K562 (cell line): ENCODE measurements at regions not wholly inside any gene's neighbourhood (a gene's known extent, or its start where the extent isn't known, plus 50 kb on each side); places are given as distances from the start of the nearest gene placed in this dataset.

Experiments used
- BACH1 ChIP-seq: fragments of 200-800 bp; sonication (Bioruptor generic); IDR thresholded peaks from 2 replicates; pipeline ENCODE4 v1.6.1; 2016; ENCODE audit warnings: missing genetic modification characterization, missing compliant biosample characterization
- CBFA2T2 ChIP-seq: fragments of 450-650 bp; conservative IDR thresholded peaks from 2 replicates; pipeline ENCODE4 v1.6.1; 2017; ENCODE audit warnings: mild to moderate bottlenecking
- CBX5 ChIP-seq: IDR thresholded peaks from 2 replicates; pipeline ENCODE4 v1.6.1; 2014; ENCODE audit warnings: low read depth, borderline replicate concordance
- FIP1L1 ChIP-seq: fragments of 200-400 bp; formaldehyde crosslinking; IDR thresholded peaks from 2 replicates; pipeline ENCODE4 v1.6.1; 2018; ENCODE audit warnings: mild to moderate bottlenecking, low read depth, low read length; ENCODE audit not compliant: poor library complexity, severe bottlenecking
- HCFC1 ChIP-seq: IDR thresholded peaks from 2 replicates; pipeline ENCODE4 v1.6.1; 2012; ENCODE audit warnings: low read depth, low read length, improper control_type of control experiment
- RBM39 ChIP-seq: fragments of 200-400 bp; formaldehyde crosslinking; optimal IDR thresholded peaks from 2 replicates; pipeline ENCODE3; 2018; ENCODE audit warnings: low read depth, low read length
- SRSF9 ChIP-seq: fragments of 200-400 bp; formaldehyde crosslinking; IDR thresholded peaks from 2 replicates; pipeline ENCODE4 v1.6.1; 2017; ENCODE audit warnings: low read depth, low read length, borderline replicate concordance
- STAT5A ChIP-seq: IDR thresholded peaks from 2 replicates; pipeline ENCODE4 v1.6.1; 2012; ENCODE audit warnings: low read length, inconsistent platforms, borderline replicate concordance
- ZC3H4 ChIP-seq: sonication (generic); formaldehyde crosslinking; IDR thresholded peaks from 2 replicates; pipeline ENCODE4 v1.9.0; 2021; ENCODE audit warnings: missing genetic modification reagents, borderline replicate concordance
- ZNF224 ChIP-seq: sonication (generic); formaldehyde crosslinking; IDR thresholded peaks from 2 replicates; pipeline ENCODE4 v1.8.0; 2022; ENCODE audit warnings: mild to moderate bottlenecking, missing genetic modification reagents
- TF ChIP-seq, protein P1 (sequence below), 3 experiments: fragments of 200-800 bp in 1 of 3; sonication (Bioruptor generic) in 1 of 3; sonication (generic) in 1 of 3; formaldehyde crosslinking in 1 of 3; IDR thresholded peaks; 2 replicates each; pipeline versions ENCODE4 v1.6.1 to v1.8.0; 2016 to 2022; ENCODE audit warnings: mild to moderate bottlenecking in 2 of 3, missing compliant biosample characterization in 2 of 3, missing genetic modification characterization in 2 of 3, missing genetic modification reagents in 1 of 3
- TF ChIP-seq, protein P2 (sequence below): fragments of 250-450 bp; sonication (Bioruptor Pico); IDR thresholded peaks from 2 replicates; pipeline ENCODE4 v1.5.1; 2021; ENCODE audit warnings: mild to moderate bottlenecking
- TF ChIP-seq, protein P3 (sequence below): fragments of 450-650 bp; formaldehyde crosslinking; IDR thresholded peaks from 2 replicates; pipeline ENCODE4 v1.4.0; 2020; ENCODE audit warnings: mild to moderate bottlenecking
- TF ChIP-seq, protein P4 (sequence below), 3 experiments: IDR thresholded peaks in 2 of 3; conservative IDR thresholded peaks in 1 of 3; 2 replicates each; pipeline ENCODE4 v1.5.1; 2011 to 2012; ENCODE audit warnings: low read length in 3 of 3, mild to moderate bottlenecking in 3 of 3, control low read depth in 2 of 3, improper control_type of control experiment in 1 of 3, inconsistent platforms in 1 of 3, low read depth in 1 of 3, mixed read lengths in 1 of 3, moderate library complexity in 1 of 3; ENCODE audit not compliant: insufficient read depth in 2 of 3
- TF ChIP-seq, protein P5 (sequence below): IDR thresholded peaks from 3 replicates; pipeline ENCODE4 v1.6.1; 2011; ENCODE audit warnings: borderline replicate concordance, mild to moderate bottlenecking, moderate library complexity; ENCODE audit not compliant: insufficient read length; ENCODE audit errors: extremely low read depth

DNA sequence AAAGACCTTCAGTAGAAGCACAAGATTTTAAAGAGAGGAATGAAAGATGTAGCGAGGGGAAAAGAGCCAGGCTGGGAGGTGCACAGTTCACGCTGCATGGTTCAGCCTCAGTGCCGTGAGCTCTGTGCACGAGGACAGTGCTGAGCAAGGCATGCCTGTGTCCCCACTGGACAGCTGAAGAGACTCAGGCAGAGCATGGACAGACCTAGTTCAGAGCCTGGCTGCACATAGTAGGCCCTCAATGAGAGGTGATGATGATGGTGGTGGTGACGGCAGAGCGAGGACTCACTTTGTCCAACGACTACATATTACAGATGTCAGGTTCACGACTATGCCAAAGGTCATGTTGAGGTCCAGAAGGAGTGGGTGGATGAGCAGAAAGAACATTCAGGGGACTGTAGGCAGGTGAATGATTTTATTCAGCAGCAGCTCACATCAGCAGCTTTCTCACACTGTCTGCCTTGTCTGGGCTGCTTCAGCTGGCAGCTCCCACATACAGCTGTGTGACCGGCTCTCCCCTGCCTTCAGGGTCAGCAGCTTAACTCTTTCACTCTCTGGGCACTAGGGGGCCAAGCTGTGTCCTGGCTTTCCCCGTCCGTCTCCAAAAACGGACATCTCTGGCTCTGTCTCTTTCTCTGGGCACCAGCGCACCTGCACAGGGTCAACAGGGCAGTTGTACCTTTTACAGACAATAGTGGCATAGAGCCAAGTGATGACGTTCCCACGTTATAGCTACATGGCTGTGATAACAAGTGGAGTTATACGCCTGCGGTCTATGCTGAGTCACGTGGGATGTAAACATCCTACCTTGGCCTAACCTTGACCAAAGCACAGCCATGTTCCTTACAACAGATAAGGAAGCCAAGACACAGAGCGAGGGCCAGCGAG, 83.4 kb upstream of the KCNK12 start (continued):
- no peak for TF ChIP-seq RBM39
- peak; percentile 34; the same call in 1 of the 2 replicates for TF ChIP-seq CBFA2T2
- no peak for TF ChIP-seq CBX5
- TF ChIP-seq FIP1L1: no peak
- TF ChIP-seq ZNF224 (CRISPR knock-in tag): no peak
- peak; percentile 85 for TF ChIP-seq BACH1 (tag)
- TF ChIP-seq, protein P1, sequence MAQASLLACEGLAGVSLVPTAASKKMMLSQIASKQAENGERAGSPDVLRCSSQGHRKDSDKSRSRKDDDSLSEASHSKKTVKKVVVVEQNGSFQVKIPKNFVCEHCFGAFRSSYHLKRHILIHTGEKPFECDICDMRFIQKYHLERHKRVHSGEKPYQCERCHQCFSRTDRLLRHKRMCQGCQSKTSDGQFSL (CRISPR knock-in tag; IDR thresholded peaks at IDR 0.05): no peak
- TF ChIP-seq, protein P1 (tag; IDR thresholded peaks at IDR 0.05): 0 out of 4 replicates have a peak, but pooled peaks of 1 of the 2 experiments have one; percentile 25
- no peak for TF ChIP-seq ZC3H4 (CRISPR knock-in tag)
- TF ChIP-seq, protein P2, sequence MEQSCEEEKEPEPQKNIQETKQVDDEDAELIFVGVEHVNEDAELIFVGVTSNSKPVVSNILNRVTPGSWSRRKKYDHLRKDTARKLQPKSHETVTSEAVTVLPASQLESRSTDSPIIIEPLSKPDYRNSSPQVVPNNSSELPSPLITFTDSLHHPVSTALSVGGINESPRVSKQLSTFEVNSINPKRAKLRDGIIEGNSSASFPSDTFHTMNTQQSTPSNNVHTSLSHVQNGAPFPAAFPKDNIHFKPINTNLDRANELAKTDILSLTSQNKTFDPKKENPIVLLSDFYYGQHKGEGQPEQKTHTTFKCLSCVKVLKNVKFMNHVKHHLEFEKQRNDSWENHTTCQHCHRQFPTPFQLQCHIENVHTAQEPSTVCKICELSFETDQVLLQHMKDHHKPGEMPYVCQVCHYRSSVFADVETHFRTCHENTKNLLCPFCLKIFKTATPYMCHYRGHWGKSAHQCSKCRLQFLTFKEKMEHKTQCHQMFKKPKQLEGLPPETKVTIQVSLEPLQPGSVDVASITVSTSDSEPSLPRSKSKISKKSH (CRISPR knock-in tag): no peak
- no peak for TF ChIP-seq HCFC1
- no peak for TF ChIP-seq SRSF9
- no peak for TF ChIP-seq STAT5A
- TF ChIP-seq, protein P3, sequence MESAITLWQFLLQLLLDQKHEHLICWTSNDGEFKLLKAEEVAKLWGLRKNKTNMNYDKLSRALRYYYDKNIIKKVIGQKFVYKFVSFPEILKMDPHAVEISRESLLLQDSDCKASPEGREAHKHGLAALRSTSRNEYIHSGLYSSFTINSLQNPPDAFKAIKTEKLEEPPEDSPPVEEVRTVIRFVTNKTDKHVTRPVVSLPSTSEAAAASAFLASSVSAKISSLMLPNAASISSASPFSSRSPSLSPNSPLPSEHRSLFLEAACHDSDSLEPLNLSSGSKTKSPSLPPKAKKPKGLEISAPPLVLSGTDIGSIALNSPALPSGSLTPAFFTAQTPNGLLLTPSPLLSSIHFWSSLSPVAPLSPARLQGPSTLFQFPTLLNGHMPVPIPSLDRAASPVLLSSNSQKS (CRISPR knock-in tag): no peak
- TF ChIP-seq, protein P4, sequence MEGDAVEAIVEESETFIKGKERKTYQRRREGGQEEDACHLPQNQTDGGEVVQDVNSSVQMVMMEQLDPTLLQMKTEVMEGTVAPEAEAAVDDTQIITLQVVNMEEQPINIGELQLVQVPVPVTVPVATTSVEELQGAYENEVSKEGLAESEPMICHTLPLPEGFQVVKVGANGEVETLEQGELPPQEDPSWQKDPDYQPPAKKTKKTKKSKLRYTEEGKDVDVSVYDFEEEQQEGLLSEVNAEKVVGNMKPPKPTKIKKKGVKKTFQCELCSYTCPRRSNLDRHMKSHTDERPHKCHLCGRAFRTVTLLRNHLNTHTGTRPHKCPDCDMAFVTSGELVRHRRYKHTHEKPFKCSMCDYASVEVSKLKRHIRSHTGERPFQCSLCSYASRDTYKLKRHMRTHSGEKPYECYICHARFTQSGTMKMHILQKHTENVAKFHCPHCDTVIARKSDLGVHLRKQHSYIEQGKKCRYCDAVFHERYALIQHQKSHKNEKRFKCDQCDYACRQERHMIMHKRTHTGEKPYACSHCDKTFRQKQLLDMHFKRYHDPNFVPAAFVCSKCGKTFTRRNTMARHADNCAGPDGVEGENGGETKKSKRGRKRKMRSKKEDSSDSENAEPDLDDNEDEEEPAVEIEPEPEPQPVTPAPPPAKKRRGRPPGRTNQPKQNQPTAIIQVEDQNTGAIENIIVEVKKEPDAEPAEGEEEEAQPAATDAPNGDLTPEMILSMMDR (IDR thresholded peaks at IDR 0.05 in 2 of 3, conservative IDR thresholded peaks at IDR 0.05 in 1 of 3; ENCODE audit: insufficient read depth in 2 of 3, low read depth in 1 of 3, low read length in 3 of 3): peak; percentile 56 to 73 (median 56)
- TF ChIP-seq, protein P5, sequence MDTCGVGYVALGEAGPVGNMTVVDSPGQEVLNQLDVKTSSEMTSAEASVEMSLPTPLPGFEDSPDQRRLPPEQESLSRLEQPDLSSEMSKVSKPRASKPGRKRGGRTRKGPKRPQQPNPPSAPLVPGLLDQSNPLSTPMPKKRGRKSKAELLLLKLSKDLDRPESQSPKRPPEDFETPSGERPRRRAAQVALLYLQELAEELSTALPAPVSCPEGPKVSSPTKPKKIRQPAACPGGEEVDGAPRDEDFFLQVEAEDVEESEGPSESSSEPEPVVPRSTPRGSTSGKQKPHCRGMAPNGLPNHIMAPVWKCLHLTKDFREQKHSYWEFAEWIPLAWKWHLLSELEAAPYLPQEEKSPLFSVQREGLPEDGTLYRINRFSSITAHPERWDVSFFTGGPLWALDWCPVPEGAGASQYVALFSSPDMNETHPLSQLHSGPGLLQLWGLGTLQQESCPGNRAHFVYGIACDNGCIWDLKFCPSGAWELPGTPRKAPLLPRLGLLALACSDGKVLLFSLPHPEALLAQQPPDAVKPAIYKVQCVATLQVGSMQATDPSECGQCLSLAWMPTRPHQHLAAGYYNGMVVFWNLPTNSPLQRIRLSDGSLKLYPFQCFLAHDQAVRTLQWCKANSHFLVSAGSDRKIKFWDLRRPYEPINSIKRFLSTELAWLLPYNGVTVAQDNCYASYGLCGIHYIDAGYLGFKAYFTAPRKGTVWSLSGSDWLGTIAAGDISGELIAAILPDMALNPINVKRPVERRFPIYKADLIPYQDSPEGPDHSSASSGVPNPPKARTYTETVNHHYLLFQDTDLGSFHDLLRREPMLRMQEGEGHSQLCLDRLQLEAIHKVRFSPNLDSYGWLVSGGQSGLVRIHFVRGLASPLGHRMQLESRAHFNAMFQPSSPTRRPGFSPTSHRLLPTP: no peak
